HG02938 (cell line): ENCODE measurements at regions not wholly inside any gene's neighbourhood (a gene's known extent, or its start where the extent isn't known, plus 50 kb on each side); places are given as distances from the start of the nearest gene placed in this dataset.

ENCODE experiments used
- ATAC-seq: cut with Tn5 transposase; IDR thresholded peaks from one replicate; pipeline ENCODE4 v1.9.1; 2021; ENCODE audit warnings: mild to moderate bottlenecking, moderate library complexity; ENCODE audit not compliant: unreplicated experiment

DNA sequence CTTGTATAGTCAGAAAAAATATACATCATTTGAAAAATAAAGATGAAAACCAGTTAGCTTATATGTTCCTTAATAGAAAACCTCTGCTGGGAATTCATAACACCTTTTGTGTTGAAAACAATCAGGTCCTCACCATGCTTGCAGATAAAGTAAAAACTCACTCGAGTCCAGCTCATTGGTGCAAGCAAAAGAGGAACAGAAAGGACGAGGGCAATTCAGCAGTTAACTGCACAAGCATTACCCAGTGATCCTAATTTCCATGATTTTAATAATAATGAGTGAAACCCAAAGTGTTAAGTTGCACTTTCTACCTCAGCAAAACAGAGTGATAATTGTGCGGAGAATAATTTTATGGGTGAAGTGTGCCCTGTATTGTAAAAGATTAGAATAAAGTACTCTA, 839.9 kb downstream of the BCL11A start:
- ATAC-seq = no peak

DNA sequence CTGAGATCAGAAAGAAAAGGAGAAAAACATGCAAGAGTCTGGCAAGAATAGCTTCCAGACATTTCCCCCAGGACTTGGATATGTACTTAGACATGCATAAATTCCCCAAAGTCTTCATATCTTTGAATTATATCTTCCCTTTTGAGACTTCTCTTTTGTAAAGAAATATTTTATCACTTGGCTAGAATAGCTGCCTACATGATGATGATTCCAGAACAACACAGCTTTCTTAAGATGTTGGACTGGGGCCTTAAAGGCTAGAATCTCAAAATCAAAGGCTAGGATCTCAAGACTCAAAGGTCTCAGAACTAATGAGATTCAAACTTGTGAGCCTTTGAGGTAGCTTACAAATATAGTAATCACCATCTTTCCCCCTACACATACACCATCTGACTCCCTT, 842.3 kb downstream of the BCL11A start:
- no peak for ATAC-seq

DNA sequence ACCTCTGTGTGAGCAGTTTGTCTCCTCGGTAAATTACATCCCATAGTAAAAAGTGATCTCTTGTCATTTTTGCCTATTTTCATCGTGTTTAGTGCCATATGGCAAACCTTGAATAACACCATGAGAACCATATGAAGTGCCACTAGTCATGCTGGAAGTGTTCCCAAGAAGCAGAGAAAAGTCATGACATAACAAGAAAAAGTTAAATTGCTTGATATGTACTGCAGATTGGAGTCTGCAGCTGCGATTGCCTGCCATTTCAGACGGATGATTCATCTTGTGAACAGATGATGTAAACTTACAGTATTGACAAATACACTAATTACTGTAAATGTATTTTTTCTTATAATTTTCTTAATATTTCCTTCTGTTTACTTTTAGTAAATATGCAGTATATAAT, 846.7 kb downstream of the BCL11A start:
- no peak for ATAC-seq

DNA sequence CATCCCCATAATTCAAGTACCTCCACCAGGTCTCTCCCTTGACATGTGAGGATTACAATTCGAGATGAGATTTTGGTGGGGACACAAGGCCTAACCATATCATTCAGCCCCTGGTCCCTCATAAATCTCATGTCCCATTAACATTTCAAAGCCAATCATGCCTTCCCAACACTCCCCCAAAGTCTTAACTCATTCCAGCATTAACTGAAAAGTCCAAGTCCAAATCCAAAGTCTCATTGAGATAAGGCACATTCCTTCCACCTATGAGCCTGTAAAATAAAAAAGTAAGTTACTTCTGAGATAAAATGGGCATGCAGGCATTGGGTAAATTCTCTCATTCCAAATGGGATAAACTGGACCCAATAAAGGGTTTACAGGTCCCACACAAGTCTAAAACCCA, 849.7 kb downstream of the BCL11A start:
- no peak for ATAC-seq

DNA sequence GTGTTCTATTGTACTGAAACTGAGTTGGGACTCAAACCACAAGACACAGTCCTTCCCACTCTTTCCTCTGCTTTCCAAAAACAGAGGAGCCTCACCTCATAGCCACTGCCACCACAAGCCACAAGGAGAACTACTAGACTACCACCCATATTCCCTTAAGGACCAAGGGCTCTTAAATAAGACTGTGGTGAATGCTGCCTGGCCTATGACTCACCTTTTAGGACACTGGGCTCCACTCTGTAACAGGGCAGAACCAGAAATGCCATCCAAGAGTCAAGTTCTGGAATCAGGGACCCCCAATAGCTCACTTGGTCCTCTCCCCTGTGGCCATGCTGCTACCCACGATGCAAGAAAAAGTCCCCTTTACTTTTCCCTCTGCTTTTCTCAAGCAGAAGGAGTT, 851.4 kb downstream of the BCL11A start:
- no peak for ATAC-seq

DNA sequence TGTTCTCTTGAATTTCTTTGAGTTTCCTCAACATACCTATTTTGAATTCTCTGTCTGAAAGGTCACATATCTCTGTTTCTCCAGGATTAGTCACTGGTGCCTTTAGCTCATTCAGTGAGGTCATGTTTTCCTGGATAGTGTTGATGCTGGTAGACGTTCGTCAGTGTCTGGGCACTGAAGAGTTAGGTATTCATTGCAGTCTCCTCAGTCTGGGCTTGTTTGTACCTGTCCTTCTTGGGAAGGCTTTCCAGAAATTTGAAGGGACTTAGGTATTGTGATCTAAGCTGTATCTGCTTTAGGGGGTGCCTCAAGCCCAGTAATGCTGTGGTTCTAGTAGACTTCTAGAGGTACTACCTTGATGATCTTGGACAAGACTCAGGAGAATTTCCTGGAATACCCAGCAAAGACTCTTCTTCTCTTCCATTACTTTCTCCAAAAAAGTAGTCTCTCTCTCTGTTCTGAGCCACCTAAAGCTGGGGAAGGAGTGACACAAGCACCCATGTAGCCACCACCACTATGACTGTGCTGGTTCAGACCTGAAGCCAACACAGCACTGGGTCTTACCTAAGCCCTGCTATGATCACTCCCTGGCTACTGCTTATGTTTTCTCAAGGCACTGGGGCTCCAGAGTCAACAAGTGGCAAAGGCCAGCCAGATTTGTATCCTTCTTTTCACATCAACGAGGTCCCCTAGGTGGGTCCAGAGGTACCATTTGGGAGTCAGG, 852.0 kb downstream of the BCL11A start:
- ATAC-seq = no peak

DNA sequence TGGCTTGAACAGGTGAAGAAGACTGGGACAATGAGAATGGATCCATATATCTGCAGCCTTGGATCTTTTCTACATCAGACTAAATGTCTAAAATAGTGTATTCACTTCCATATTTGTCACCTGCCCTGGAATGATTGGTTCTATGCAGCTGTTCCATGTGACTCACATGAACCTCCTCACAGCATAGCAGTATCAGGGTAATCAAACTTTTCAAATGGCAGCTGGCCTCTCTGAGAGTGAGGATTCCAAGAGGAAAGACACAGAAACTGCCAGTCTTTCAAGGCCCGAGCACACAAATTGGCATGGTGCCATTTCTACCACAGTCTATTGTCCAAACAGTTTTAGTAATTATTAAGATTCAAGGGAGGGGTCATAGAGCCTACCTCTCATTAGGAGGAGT, 859.3 kb downstream of the BCL11A start:
- no peak for ATAC-seq

DNA sequence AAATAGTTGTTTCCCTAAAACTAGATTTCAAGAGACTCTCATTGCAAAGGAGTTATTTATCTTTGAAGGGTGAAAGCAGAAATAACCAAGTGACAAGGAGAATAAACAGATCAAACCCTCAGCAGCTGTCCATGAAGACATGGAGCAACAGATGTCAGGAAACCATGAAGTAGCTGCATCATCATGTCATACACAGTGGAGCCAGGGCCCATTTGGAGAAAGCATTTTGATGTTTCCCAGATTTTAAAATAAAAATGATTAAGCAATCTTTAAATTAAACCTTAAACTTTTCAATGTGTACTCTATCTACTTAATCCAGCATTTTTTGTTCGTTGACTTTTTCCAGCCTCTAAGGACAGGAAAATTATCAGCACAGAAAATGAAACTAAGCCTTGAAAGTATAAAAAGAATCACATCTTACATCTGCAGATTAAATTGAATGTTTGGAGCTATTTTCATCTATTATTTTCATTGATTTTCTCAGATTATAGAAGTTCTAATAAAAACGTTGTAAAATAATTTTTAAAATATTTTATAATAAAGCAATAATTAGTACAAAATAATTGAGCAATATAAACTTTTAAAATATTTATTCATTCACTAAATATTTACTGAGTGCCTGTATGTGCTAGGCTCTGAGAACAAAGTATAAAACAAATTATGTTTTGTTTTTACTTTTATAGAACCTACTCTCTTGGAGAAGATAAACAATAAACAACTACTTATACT, 860.1 kb downstream of the BCL11A start:
- ATAC-seq = no peak

DNA sequence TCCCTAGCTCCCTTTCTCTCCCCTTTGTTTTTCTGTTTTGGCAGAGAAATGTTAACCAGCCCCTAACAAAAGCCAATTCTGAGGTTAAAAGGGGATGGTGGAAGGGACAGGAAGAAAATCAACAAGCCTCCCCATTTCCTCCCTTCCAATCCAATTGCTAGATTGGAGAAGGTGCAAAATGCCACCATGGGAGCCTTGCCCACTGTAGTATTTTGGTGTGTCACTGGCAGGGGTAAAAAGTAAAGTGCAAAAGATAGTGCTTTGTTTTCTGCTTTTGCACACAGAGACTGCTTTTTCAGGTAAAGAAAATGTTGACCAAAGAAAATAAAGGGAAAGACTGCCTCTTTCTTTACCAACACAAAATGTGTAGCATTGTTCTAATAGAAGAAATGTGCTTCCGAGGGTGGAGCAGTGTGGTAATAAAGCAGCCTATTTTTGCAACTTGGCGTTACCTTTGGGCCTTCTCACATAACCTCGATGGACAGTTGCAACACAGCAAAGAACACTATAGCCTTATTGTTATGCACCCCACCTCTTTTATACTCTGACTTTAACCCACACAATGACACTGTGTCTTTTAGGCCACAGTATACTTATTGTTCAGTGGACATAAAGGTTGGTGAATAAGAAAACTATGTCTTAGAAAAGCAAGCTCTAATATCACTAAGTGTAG, 861.8 kb downstream of the BCL11A start:
- ATAC-seq = no peak

DNA sequence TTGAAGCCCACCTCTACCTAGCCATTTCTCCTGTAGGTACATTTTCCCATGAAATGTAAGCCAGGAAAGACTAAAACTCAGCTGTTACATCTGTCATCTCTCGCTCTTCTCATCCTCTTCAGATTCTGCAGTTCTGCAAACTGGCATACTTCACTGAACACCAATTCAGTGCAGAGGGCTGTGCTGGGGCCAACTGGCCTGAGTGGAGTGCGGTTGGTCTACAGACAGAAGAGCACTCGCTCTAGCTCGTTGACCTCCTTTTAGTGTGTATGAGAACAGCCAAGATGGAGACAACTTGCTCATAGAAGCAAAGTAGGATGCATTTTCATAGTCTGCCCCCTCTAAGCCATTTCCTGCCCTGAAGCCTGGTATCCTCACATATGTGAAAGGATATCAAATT, 862.6 kb downstream of the BCL11A start:
- no peak for ATAC-seq

DNA sequence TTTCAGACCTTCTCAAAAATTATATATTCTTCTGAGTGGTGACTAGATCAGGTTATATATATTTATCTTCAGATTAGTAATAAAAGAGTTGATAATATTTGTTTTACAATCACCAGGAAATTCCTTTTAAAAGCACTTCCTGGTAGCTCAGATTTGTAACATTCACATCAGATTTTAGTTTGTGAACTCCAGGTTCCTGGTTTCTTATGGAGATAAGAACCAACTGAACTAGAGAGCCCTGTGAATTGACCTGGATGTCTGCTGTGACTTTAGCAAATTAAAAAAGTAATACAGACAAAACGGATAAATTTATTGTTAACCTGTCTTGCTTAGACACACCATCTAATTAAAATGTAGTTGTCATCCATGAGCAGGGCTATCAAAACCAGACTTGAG, 868.7 kb downstream of the BCL11A start:
- no peak for ATAC-seq

DNA sequence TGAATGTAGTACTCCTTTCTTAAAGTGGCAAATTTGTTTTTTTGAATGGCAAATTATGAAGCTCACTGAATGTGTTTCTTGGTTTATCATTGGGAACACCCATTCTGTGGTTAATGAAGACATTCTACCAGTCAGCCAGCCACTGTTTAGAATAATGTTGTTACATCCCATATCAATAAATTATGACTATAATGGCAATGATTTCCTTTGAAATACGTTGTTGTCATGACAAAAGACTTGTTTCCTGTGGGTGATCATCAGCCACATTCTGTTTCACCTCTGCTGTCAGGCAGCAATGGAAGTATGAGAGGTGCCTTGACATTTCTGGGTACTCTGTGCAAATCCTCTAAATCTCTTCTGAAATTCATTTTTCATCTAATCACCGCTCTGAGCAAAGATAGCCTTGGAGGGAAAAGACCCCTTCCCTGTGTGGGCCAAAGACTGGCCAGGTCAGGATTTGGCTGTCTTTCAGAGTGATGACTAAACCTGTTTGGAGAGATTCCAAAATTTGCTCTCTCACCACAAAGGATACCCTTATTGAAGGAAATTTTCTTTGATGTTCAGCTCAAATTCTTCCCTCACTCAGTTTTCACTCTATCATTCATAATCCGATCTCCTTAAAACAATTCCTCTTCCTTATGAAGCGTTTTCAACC, 869.2 kb downstream of the BCL11A start:
- no peak for ATAC-seq

DNA sequence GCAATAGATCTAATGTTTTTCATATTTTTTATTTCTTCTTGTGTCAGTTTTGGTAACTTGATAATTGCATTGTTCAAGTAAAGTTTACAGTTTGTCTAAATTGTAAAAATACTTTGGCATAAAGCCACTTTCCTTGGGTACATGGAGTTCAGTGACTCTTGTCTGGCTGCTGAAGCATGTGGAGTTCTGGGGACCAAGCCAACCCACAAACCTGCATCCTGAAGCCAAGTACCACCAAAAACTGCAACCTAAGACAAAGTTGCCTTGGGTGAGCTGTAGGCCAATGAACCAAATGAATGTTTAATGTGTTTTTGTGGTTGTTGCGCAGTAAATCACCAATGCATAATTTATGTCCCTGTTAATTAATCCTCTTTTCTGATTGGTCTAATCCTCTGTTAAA, 872.6 kb downstream of the BCL11A start:
- ATAC-seq = no peak

DNA sequence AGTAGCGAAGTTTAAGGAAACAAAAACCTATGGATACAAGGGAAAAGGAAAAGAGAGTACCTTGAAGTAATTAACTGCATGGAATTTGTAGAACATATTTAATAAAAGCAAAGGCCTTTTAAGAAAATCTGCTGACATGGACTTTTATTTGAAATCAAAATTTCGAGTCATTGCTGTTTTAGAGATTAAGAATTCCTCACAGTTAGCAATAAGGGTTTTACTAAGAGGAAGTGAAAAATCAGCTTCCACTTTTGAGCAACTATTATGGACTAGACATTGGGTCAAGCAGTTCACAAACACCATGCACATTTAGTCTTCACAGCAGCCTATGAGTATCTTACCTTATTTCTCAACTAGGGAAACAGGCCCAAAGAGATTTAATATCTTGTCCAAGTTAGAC, 876.3 kb downstream of the BCL11A start:
- no peak for ATAC-seq

DNA sequence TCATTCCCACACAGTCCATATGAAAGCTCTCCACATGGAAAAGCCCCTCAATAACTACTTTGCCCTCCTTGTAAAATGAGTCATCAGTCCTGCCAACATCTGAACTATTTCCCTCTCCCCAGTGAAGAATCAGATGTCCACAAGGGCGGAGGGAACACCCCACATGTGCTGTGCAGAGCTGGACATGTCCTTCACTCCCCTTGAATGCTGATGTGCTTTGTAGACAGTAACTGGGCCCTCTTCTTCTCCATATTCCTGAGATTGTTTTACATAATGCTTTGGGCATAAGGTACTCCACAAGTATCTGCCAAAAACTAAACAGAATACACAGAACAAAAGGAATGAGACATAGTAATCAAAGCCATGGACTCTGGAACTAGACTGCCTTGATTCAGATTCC, 879.4 kb downstream of the BCL11A start:
- ATAC-seq = no peak

DNA sequence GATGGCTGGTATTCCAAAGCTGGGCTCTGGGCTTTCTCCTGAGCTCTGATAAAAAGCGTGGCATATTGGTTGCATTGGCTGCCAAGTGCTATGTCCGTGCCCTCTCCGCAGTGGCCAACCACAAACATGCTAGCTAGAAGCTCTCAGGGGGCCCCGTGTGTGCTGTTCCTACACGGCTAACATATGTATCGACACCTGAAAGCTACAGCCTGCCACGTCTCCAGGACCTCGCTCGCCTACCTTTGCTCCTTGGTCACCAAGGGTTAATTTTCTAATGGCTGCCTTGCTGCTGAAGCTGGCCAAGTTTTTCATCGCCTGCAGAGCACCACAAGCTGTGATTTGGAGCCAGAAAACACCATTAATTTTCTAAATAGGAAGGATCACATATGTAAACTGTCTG, 888.4 kb downstream of the BCL11A start:
- no peak for ATAC-seq

DNA sequence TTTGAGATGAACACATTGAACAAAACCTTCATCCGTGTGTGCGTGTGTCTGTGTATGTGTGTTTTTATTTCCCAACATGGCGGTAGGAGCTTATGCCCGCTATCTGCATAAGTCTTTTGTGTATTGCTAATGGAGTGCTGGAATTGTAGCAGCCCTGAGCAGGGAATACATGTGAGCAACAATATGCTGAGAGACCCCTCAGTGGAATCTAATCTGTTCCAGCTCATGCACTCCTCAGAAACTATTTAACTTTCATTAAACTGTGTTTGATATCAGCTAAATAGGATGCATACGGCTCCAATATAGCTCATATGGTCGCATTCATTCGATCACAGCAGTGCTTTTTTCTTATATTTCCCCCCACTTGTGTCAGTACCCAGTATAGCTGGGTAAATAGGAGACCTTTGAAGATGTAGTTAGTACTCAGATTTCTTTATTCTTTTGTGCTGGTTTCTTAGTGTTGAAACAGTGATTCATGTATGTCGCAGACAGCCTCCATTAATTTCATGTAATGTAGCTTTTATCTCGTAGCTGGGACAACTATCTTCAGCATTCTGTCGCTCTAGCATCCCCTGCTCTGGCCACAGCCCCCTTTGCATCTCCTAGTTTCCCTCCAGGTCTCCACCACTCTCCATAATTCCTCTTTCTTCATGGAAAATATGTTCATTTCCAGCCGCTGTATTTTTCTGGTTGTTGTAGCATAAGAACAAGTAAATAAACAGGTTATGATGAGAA, 891.2 kb downstream of the BCL11A start:
- no peak for ATAC-seq

DNA sequence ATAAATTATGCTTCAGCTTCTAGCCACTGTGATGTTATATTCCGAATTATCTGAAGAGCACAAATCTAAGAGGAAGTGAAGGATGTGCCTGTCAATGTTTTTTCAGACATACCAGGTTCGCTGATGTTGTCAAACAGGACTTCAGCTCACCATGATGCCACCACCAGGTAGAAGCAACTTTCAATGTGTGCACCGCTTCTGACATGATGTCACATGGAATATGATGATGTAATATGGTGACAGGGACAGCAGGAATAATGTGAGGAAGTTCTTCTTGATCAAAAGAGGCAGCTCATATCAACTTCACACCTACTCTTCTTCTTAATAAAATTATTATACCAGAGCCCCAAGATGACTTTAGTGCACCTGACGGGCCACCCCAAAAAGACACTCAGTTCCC, 893.2 kb downstream of the BCL11A start:
- ATAC-seq = no peak

DNA sequence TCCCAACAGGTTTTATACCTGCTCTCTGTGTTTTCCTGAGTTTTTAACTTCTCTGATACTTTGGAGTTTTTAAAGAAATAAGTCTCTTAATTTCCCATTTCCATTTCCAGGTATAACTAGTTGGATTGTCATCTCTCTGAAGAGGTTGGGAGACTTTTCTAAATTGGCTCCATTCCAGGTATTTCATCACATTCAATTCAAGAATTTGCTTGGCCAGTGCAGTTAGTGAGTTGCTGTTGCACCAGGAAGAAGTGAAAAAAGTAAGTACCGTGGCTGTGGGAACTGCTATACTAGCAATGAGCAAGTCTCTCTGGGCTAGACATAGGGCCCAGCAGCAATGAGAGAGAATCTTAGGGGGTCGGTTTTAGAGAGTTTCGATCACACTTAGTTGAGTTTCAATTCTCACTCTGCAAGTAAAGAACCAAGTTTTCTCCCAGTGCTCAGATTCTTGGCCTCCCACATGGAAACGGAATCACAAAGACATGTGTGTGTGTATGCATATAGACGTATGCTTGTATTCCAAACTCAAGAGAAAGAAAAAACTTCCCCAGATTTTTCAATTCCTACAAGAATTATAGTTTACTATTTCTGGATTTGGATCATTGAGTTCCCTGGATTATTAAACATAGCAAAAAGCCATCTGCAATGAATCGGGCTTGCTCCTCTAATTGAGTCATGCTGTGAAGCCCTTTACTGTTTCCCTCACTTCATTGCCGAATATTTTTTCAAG, 894.4 kb downstream of the BCL11A start:
- ATAC-seq = no peak

DNA sequence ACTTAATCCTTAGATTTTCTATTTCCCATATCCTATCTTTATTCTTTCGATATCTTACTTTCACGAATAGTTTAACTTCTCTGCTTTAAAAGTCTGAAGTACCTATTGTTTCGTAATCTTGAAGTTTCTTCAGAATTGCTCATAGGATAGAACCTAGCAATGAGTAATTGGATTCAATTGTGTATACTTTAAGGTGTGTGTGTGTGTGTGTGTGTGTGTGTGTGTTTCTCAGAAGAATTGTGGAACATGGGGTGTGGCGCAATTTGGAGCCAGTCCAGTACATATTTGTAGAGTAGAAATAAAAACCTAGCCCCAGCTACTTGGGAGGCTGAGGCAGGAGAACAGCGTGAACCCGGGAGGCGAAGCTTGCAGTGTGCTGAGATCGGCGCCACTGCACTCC, 897.6 kb downstream of the BCL11A start:
- ATAC-seq = no peak
